ENCODE measurements at regions not wholly inside any gene's neighbourhood (a gene's known extent, or its start where the extent isn't known, plus 50 kb on each side); places are given as distances from the start of the nearest gene placed in this dataset.

- H3K9me3 Mint-ChIP-seq, result no peaks in the 10 kb centered on the region
- H3K36me3 Mint-ChIP-seq (ENCODE audit: low read depth), result no peaks in the 10 kb centered on the region
- no peaks in the 10 kb centered on the region for H3K27me3 Mint-ChIP-seq
- no peak overlapping the region for H3K27ac Mint-ChIP-seq
- DNase-seq, result no peak
- intact Hi-C loops (cut with DNase I, micrococcal nuclease), result no loop called here
- no peaks in the 10 kb centered on the region for H3K27me3 ChIP-seq (ENCODE audit: control insufficient read depth in 1 of 2, insufficient read depth in 2 of 2, low read length in 2 of 2)
- CTCF ChIA-PET, result no interaction called here
- no peaks in the 10 kb centered on the region for H3K36me3 ChIP-seq (ENCODE audit: insufficient read depth, low read length)
- H3K4me1 ChIP-seq (ENCODE audit: insufficient read depth, low read length), result no peaks in the 10 kb centered on the region
- TF ChIP-seq CTCF (IDR thresholded peaks at IDR 0.05), result no peak
- no peak overlapping the region for H3K27ac ChIP-seq (ENCODE audit: low read depth in 1 of 2, low read length in 2 of 2)
- ATAC-seq (ENCODE audit: poor library complexity), result no peak
- POLR2A ChIA-PET, result no interaction called here
- H3K4me3 ChIP-seq (ENCODE audit: low read length), result no peak overlapping the region
- H3K9me3 ChIP-seq (ENCODE audit: control insufficient read depth in 1 of 2, insufficient read depth in 1 of 2, low read length in 2 of 2), result peaks cover 0 to 15% of the 10 kb centered on the region in 2 experiments
- H3K4me3 Mint-ChIP-seq, result no peak overlapping the region
- H3K4me1 Mint-ChIP-seq (ENCODE audit: low read depth), result no peaks in the 10 kb centered on the region
Observed at GRCh38 chr5:60514152-60514551, 185.8 kb downstream of the DEPDC1B start.

GRCh38 chr5:60512117-60512516 is 187.8 kb downstream of the DEPDC1B start:
- Mint-ChIP-seq H3K27ac (no peak overlapping the region), H3K9me3 (no peaks in the 10 kb centered on the region), H3K4me1 (ENCODE audit: low read depth) (no peaks in the 10 kb centered on the region), H3K4me3 (no peak overlapping the region), H3K36me3 (ENCODE audit: low read depth) (no peaks in the 10 kb centered on the region), H3K27me3 (no peaks in the 10 kb centered on the region)
- no peak for TF ChIP-seq CTCF (IDR thresholded peaks at IDR 0.05)
- POLR2A ChIA-PET, result no interaction called here
- Histone ChIP-seq H3K27ac (ENCODE audit: low read depth in 1 of 2, low read length in 2 of 2) (no peak overlapping the region), H3K36me3 (ENCODE audit: insufficient read depth, low read length) (no peaks in the 10 kb centered on the region), H3K4me1 (ENCODE audit: insufficient read depth, low read length) (no peaks in the 10 kb centered on the region), H3K27me3 (ENCODE audit: control insufficient read depth in 1 of 2, insufficient read depth in 2 of 2, low read length in 2 of 2) (no peaks in the 10 kb centered on the region), H3K9me3 (ENCODE audit: control insufficient read depth in 1 of 2, insufficient read depth in 1 of 2, low read length in 2 of 2) (peaks cover 0 to 6% of the 10 kb centered on the region in 2 experiments), H3K4me3 (ENCODE audit: low read length) (no peak overlapping the region)
- no peak for DNase-seq
- ATAC-seq (ENCODE audit: poor library complexity), result no peak
- intact Hi-C loops (cut with DNase I, micrococcal nuclease), result no loop called here
- CTCF ChIA-PET, result no interaction called here

- H3K4me3 Mint-ChIP-seq, result no peak overlapping the region
- ChIA-PET CTCF (no interaction called here), POLR2A (no interaction called here)
- no peaks in the 10 kb centered on the region for H3K4me1 Mint-ChIP-seq (ENCODE audit: low read depth)
- no peaks in the 10 kb centered on the region for H3K27me3 ChIP-seq (ENCODE audit: control insufficient read depth in 1 of 2, insufficient read depth in 2 of 2, low read length in 2 of 2)
- no peaks in the 10 kb centered on the region for H3K36me3 ChIP-seq (ENCODE audit: insufficient read depth, low read length)
- no peak overlapping the region for H3K27ac ChIP-seq (ENCODE audit: low read depth in 1 of 2, low read length in 2 of 2)
- no peak for ATAC-seq (ENCODE audit: poor library complexity)
- no peak for DNase-seq
- no peaks in the 10 kb centered on the region for H3K9me3 ChIP-seq (ENCODE audit: control insufficient read depth in 1 of 2, insufficient read depth in 1 of 2, low read length in 2 of 2)
- intact Hi-C loops (cut with DNase I, micrococcal nuclease), result no loop called here
- H3K36me3 Mint-ChIP-seq (ENCODE audit: low read depth), result no peaks in the 10 kb centered on the region
- H3K4me1 ChIP-seq (ENCODE audit: insufficient read depth, low read length), result no peaks in the 10 kb centered on the region
- H3K27me3 Mint-ChIP-seq, result no peaks in the 10 kb centered on the region
- H3K27ac Mint-ChIP-seq, result no peak overlapping the region
- H3K9me3 Mint-ChIP-seq, result no peaks in the 10 kb centered on the region
- no peak for TF ChIP-seq CTCF (IDR thresholded peaks at IDR 0.05)
- H3K4me3 ChIP-seq (ENCODE audit: low read length), result no peak overlapping the region
Observed at GRCh38 chr5:60510663-60511062, 189.3 kb downstream of the DEPDC1B start.
